Ascending aorta (tissue), 2 donors: ENCODE measurements at regions not wholly inside any gene's neighbourhood (a gene's known extent, or its start where the extent isn't known, plus 50 kb on each side); places are given as distances from the start of the nearest gene placed in this dataset.

Experiments used
- DNase-seq, 2 donors: peaks; one replicate each; pipeline ENCODE4 v3.0.0-alpha.2; 2019; ENCODE audit warnings: low spot score in 2 of 2
- H3K27ac ChIP-seq, 2 donors: fragments of 200-600 bp; sonication (generic); one replicate each; pipeline ENCODE4 v1.5.1; 2016 to 2017; ENCODE audit warnings: mild to moderate bottlenecking in 1 of 2
- H3K27me3 ChIP-seq: fragments of 200-600 bp; sonication (generic); one replicate; pipeline ENCODE4 v1.5.1; 2017
- H3K36me3 ChIP-seq, 2 donors: fragments of 200-600 bp; sonication (generic); one replicate each; pipeline ENCODE4 v1.5.1; 2016
- H3K4me1 ChIP-seq, 2 donors: fragments of 200-600 bp; sonication (generic); one replicate each; pipeline ENCODE4 v1.5.1; 2016 to 2017; ENCODE audit warnings: mild to moderate bottlenecking in 1 of 2
- H3K4me3 ChIP-seq, 2 donors: fragments of 200-600 bp; sonication (generic); one replicate each; pipeline ENCODE4 v1.5.1; 2016 to 2017; ENCODE audit warnings: mild to moderate bottlenecking in 1 of 2
- H3K9me3 ChIP-seq, 2 donors: fragments of 200-600 bp; sonication (generic); one replicate each; pipeline ENCODE4 v1.5.1; 2016
- intact Hi-C: fragments of 100-400 bp; cut with DNase I; formaldehyde crosslinking; loops from one replicate; pipeline ENCODE4 v1.15.1; 2023
- TF ChIP-seq, protein P1 (sequence below), 3 experiments: fragments of 200-600 bp in 2 of 3; fragments of 450-650 bp in 1 of 3; sonication (generic) in 2 of 3; IDR thresholded peaks; one replicate each; pipeline ENCODE4 v1.5.1; 2016 to 2019; ENCODE audit warnings: antibody characterized with exemption in 3 of 3, mild to moderate bottlenecking in 1 of 3, moderate library complexity in 1 of 3

DNA sequence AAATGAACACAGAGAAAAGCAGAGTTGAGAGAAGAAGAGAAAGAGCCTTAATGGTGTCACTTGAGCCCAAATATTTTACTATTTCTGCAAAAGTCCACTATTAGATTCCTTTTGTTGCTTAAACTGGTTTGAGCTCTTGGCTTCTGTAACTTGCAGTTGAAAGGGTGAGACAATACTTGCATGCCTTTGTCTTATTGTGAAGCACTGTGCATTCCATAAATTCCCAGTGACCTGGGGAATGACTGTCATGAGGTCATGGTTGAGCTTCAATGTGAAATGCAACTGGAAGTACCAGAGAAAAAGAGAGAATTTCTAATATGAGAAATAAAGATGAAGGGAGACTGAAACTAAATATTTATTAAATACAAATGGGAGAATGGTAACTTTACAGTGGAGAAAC is 310.9 kb downstream of the TDRD3 start:
- H3K4me3 ChIP-seq: no peak overlapping the region
- no peak for DNase-seq
- no peaks in the 10 kb centered on the region for H3K36me3 ChIP-seq
- H3K27me3 ChIP-seq: no peaks in the 10 kb centered on the region
- TF ChIP-seq, protein P1, sequence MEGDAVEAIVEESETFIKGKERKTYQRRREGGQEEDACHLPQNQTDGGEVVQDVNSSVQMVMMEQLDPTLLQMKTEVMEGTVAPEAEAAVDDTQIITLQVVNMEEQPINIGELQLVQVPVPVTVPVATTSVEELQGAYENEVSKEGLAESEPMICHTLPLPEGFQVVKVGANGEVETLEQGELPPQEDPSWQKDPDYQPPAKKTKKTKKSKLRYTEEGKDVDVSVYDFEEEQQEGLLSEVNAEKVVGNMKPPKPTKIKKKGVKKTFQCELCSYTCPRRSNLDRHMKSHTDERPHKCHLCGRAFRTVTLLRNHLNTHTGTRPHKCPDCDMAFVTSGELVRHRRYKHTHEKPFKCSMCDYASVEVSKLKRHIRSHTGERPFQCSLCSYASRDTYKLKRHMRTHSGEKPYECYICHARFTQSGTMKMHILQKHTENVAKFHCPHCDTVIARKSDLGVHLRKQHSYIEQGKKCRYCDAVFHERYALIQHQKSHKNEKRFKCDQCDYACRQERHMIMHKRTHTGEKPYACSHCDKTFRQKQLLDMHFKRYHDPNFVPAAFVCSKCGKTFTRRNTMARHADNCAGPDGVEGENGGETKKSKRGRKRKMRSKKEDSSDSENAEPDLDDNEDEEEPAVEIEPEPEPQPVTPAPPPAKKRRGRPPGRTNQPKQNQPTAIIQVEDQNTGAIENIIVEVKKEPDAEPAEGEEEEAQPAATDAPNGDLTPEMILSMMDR (IDR thresholded peaks at IDR 0.05): no peak
- no peaks in the 10 kb centered on the region for H3K9me3 ChIP-seq
- intact Hi-C loops: no loop called here
- no peak overlapping the region for H3K27ac ChIP-seq
- H3K4me1 ChIP-seq: no peaks in the 10 kb centered on the region

DNA sequence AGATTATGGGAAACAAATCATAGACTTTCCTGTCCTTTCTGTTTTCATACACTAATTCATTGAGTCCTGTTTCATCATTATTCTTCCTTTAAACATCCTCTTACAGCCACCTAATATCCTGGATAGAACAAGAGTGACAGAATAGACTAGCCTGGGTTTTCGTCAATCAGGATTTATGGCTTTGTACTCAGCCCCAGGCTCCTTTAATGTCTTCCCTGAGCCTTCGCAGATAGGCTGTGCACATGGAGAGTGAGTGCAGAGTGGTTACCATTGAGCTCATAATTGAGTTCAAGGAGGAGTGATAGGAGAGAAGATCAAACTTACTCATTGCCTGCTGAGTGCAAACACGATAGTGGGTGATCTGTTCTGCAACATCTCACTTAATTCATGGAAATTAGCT is 304.9 kb downstream of the TDRD3 start:
- no peaks in the 10 kb centered on the region for H3K9me3 ChIP-seq
- DNase-seq: no peak
- H3K4me1 ChIP-seq: no peaks in the 10 kb centered on the region
- no peaks in the 10 kb centered on the region for H3K36me3 ChIP-seq
- no peak overlapping the region for H3K27ac ChIP-seq
- no peak overlapping the region for H3K4me3 ChIP-seq
- H3K27me3 ChIP-seq: no peaks in the 10 kb centered on the region
- TF ChIP-seq, protein P1 (IDR thresholded peaks at IDR 0.05): no peak
- intact Hi-C loops: no loop called here

DNA sequence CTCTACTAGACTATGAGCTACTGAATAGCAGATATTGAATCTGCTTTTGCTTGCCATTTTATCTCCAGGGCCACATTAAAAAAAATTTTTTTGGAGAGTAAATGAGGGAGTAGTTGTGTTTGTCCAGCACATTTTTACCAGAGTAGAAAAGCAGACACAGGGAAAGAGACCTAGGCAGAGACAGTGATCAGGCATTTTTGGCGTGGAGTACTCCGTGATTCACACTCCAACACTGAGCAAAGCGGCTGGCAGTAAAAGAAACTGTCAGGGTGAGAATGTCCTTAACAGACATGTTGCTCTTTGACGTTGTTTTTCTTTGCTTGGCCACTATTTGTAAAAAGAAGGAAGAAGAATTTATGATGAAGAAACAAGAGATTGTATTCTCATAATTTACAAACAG is 304.0 kb downstream of the TDRD3 start:
- no peak overlapping the region for H3K4me3 ChIP-seq
- H3K27me3 ChIP-seq: no peaks in the 10 kb centered on the region
- H3K9me3 ChIP-seq: no peaks in the 10 kb centered on the region
- DNase-seq: no peak
- no peak overlapping the region for H3K27ac ChIP-seq
- intact Hi-C loops: no loop called here
- H3K36me3 ChIP-seq: no peaks in the 10 kb centered on the region
- TF ChIP-seq, protein P1 (IDR thresholded peaks at IDR 0.05): no peak
- H3K4me1 ChIP-seq: no peaks in the 10 kb centered on the region

DNA sequence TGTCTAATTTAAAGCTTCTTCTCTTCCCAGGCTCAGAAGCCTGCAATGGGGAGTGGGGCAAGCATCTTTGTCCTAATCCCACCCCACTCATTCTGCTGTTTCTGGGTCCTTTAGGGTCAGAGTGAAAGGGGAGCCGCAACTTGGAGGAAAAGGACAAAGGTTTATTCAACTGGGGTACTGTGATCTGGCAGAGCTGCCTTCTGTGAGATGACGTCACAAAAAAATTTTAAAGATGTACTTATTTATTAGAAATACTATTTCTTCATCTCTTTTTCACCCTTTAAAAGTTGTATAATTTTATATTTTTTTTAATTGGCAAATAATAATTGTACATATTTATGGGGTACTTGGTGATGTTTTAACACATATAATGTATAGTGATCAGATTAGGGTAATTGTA is 302.6 kb downstream of the TDRD3 start:
- H3K4me3 ChIP-seq: no peak overlapping the region
- H3K4me1 ChIP-seq: no peaks in the 10 kb centered on the region
- no peak overlapping the region for H3K27ac ChIP-seq
- no peaks in the 10 kb centered on the region for H3K36me3 ChIP-seq
- H3K9me3 ChIP-seq: no peaks in the 10 kb centered on the region
- no peak for DNase-seq
- TF ChIP-seq, protein P1 (IDR thresholded peaks at IDR 0.05): no peak
- intact Hi-C loops: no loop called here
- H3K27me3 ChIP-seq: no peaks in the 10 kb centered on the region

DNA sequence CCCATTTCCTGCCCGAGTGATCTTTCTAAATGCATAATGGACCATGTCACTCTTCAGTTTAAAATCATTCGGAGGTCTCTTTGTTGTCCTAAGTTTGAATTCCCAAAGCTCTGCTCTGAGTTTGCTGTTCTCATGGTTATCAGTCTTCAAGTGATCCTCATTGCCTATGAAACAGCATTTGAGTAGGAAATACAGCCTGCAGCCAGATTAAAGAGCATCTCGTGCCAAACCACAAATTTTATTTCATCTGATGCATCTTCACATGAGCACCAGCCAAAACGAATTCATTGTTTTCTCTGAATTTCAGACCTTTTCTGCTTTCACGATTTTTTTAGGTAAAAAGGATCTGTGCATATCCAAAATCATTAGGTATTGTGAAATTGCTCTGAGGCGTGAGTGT is 299.6 kb downstream of the TDRD3 start:
- no peak overlapping the region for H3K4me3 ChIP-seq
- H3K4me1 ChIP-seq: no peaks in the 10 kb centered on the region
- intact Hi-C loops: no loop called here
- H3K9me3 ChIP-seq: no peaks in the 10 kb centered on the region
- TF ChIP-seq, protein P1 (IDR thresholded peaks at IDR 0.05): no peak
- no peaks in the 10 kb centered on the region for H3K27me3 ChIP-seq
- no peak for DNase-seq
- H3K36me3 ChIP-seq: no peaks in the 10 kb centered on the region
- no peak overlapping the region for H3K27ac ChIP-seq

DNA sequence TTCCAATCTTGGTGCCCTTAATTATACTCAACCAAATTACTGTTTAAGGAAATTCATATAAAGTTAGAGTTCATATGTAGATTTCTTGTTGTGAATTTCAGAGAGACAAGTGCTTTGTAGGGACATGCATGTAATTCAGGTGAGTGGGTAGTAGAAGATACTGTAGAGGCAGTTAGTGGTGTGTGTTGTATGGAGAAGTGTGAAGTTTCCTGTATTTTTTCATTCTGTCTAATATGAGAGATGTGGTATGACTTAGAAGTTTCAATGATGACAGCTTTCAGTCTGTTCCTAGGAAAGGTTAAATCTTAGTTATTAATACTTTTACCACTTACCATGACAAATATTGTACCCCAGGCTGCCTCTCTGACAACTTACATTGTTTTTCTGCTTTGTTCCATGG is 294.2 kb downstream of the TDRD3 start:
- Histone ChIP-seq H3K27ac (no peak overlapping the region), H3K36me3 (no peaks in the 10 kb centered on the region), H3K4me1 (no peaks in the 10 kb centered on the region), H3K27me3 (no peaks in the 10 kb centered on the region), H3K4me3 (no peak overlapping the region), H3K9me3 (no peaks in the 10 kb centered on the region)
- TF ChIP-seq, protein P1 (IDR thresholded peaks at IDR 0.05): no peak
- DNase-seq: no peak
- intact Hi-C loops: no loop called here
